NCI-H446 (cell line): ENCODE measurements at regions not wholly inside any gene's neighbourhood (a gene's known extent, or its start where the extent isn't known, plus 50 kb on each side); places are given as distances from the start of the nearest gene placed in this dataset.

Experiments used
- DNase-seq, 2 experiments: peaks; one replicate each; lab custom pipeline; 2025; lab: John Stamatoyannopoulos, UW

DNA sequence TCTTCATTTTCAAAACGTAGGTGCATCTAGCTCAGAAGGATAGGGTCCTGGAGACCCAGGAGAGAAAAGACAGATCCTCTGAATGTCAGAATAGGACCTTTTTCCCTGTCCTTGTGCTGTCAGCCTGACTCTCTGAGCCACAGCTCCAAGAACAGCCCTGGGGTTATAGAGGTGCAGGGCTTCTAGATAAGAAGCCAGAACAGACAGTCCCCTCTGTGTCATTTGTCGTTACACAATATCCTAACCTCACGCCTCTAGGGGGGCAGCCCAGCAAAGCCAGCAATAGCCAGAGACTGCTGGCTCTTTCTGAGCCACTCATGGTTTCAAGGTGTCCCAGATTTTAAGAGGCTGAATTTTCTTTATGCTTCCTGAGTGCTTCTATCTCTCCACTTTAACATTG, 153.2 kb upstream of the THBS1 start:
- no peak for DNase-seq

DNA sequence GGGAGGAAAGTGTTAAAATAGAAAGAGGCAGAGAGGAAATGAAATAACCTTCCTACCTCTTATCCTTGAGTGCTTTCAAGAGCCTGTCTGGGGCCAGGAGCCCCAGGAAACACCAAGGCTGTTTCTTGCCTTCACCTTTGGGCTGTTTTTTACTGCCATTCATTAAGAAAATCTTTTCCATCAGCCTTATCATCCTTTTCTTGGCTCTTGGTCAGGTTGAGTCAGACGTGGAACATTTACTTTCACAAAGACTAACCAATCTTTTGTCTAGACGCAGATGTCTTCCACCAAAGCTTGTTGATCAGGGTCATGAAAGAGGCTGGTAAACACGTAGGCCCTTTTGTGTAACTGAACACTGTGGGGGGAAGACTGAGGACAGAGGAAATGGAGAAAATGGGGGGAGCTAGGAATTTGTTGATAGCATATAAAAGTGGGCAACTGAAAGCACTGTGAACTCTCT, 151.0 kb upstream of the THBS1 start:
- no peak for DNase-seq

GRCh38 chr15:39430389-39430788, 150.5 kb upstream of the THBS1 start:
- DNase-seq: no peak

GRCh38 chr15:39431376-39431775, 149.5 kb upstream of the THBS1 start:
- DNase-seq: no peak

DNA sequence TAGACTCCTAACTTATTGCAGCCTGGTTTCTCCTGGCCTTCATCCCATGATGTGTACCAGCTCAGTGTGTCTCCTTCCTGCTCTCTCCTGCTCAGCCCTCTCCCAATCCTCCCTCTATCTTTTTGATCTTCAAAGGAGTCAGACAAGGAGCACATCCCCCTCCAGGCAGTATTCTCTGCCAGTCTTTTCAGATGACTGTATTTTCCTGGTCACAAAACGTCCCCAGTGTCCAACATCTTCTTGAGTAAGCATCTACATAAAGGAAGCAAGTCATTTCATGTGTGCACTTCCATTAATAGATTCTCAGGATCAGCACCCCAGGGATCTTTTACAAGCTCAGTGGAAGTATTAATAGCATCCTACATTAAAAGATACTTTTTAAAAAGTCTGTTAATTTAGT, 148.9 kb upstream of the THBS1 start:
- no peak for DNase-seq

GRCh38 chr15:39432912-39433348, 147.9 kb upstream of the THBS1 start:
- peak in 1 of 2 experiments; percentile 49 for DNase-seq

- DNase-seq: no peak
These were observed 147.5 kb upstream of the THBS1 start for GRCh38 chr15:39433376-39433775.

GRCh38 chr15:39434163-39434562, 146.7 kb upstream of the THBS1 start:
- no peak for DNase-seq

DNA sequence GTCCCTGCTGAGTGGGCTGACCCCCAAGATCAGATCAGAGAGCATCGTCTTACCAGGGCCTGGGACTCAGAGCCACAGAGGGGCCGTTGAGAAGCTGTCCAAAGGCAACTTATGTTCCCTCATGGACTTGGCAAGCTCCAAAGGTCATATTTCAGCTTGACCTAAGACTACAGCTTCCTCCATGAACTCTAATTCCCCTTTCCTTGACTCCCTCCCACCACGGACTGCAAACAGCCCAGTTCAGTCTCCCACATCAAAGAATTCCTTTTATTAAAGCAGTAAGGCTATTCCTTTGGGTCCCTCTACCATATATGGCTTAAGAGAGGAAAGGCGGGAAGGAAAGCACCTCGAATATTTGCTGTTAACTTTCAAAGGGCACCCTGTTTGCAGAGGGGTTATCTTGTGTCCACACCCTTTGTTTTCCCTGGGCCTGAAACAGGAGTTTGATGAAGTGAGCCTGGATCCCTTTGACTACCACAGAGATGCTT, 146.1 kb upstream of the THBS1 start:
- DNase-seq: no peak

DNA sequence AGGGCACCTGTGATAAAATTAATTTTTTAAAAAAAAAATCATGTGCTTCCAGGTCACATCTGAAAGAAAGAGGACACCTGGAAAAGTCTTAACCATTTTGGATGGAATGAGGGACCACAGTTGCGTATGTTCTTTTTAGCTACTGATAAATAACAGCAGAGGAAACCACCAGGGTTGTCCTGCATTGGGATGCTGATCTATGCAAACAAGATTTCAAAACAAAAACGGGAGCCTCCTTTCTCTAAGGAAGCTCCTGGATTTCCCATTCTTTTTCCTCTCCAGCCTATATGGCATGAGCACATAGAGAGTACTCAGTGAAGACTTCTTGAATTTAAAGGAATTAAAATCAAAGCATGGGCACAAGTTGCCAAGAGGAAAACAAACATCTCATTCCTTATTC, 145.6 kb upstream of the THBS1 start:
- no peak for DNase-seq

DNA sequence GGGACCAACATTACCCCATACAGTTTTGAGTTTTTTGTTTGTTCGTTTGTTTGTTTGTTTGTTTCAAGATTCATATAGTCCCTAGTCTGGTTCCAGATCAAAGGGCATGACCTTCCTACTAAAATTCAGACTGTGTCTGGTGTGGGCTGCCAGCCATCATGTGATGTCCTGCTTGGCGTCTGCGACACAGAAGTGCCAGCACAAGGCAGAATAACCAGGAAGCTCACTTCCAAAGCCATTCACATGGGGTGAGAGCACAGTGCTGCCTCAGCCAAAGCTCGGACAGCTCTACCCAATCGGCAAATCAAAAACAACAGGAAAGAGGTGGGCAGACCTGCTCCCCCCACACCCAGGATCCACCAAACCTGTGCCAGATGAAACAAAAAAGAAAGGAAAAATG, 142.6 kb upstream of the THBS1 start:
- DNase-seq: no peak

GRCh38 chr15:39438799-39439592, 141.9 kb upstream of the THBS1 start:
- no peak for DNase-seq

DNA sequence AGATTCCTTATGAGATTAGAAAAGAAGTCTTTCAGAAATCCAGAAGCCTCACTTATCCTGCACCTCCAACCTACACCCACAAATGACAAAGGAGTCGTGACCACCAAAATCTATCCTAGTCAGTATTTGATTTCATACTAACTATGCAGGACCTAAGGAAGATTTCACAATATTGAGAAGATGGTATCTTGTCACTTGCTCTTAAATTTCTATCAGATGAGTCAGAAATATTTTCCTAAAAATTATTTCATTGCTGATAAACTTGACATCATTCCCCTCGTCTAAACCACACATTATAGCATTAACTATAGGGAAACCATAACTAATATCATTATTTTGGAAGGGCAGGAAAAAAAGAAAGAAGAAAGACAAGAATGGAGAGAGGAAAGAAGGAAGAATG, 138.0 kb upstream of the THBS1 start:
- DNase-seq: no peak

DNA sequence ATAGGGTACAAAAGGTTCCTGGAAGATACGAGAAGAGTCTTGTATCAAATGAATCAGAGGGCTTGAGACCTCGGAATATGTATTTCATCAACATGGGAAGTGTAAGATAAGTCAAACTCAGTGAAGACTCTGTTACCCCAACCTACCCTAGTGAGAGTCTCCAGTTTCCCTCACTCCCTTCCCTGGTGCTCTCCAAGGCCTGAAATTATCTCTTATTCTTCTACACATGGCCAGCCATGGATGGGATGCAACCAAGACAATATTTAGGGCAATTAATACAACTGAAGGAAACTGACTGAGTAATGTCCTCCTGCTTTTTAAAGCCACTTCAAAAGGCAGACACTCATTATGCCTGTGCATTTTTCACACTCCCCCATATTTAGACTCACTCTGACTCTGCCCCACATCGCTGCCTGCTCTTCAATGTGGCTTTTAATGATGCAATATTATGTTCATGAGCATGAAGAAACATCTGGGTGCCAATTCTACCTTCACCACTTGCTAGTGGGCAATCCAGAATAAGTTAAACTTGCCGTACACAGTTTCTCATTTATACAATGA, 137.1 kb upstream of the THBS1 start:
- no peak for DNase-seq

GRCh38 chr15:39444735-39445470, 136.0 kb upstream of the THBS1 start:
- no peak for DNase-seq

GRCh38 chr15:39445931-39446330, 134.9 kb upstream of the THBS1 start:
- DNase-seq: no peak

DNA sequence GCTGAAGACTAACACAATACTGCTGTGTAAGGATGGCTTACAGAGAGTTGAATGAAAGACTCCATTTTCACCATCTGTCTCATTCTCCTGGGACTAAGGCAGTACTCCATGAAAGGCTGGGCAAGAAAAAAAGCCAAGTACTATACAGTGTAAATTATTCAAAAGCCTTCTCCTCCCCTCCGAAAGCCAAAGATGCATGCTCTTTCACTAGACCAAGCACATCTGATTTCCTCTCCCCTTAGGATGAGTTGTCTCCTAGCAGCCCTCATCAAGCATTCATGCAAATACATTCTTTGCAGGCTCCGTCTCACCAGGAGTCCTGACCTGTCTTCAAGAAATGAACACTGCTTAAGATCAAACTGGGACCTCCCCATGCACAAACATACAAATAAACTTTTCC, 133.5 kb upstream of the THBS1 start:
- DNase-seq: peak in 1 of 2 experiments; percentile 61

- no peak for DNase-seq
These were observed 133.0 kb upstream of the THBS1 start for GRCh38 chr15:39447881-39448280.

GRCh38 chr15:39448409-39448808, 132.5 kb upstream of the THBS1 start:
- DNase-seq: no peak

DNA sequence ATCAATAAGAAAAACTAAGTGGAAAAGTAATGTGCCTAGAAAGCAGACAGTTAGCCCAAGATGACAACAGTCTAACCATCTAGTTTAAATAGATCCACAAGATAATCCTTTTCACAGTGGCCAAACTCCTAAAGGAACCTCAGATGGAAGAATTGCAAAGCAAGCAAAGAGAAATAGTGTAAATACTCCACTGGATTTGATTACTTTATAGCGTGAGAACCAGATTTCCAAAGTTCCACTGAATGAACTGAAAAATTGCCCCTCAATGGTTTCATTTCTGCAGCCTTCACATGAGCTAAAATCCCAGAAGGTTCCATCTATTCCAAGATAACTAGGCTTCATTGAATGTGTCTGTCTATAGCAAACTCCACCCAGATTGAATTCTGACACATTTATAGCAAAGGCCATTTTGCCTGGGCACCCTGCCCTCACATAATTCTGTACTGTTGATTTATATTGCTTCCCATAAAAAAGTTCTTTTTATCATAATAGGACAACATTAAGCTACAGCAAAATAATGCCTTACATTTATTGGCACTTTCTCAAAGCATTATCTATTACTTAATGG, 129.7 kb upstream of the THBS1 start:
- no peak for DNase-seq

- peak in 1 of 2 experiments; percentile 37 for DNase-seq
These were observed 129.0 kb upstream of the THBS1 start for GRCh38 chr15:39451871-39452270.

DNA sequence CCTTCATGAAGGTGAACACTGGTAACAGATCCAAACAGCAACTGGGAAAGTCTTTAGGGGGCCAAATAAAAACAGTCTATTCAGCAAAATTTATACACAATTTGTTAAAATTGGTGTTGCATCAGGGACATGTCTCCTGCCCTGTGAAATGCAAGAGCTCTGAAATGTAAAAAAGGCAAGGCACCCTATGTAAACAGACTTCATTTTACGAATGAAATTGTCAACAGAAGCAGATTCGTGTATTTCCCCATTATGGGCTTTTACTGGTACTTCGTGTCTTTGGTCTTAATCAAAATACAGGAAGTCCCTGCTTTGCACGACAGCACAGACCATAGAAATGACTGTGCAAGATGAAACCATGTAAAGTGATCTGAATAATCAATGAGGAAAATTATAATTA, 127.3 kb upstream of the THBS1 start:
- no peak for DNase-seq
